Esophagus muscularis mucosa (tissue), 3 donors: ENCODE measurements at regions not wholly inside any gene's neighbourhood (a gene's known extent, or its start where the extent isn't known, plus 50 kb on each side); places are given as distances from the start of the nearest gene placed in this dataset.

Source experiments
- POLR2A ChIP-seq: fragments of 450-650 bp; IDR thresholded peaks from one replicate; pipeline ENCODE4 v1.6.1; 2017; ENCODE audit warnings: antibody characterized with exemption, moderate library complexity, mild to moderate bottlenecking, low read depth
- POLR2AphosphoS5 ChIP-seq, 2 donors: sonication (generic); formaldehyde crosslinking; IDR thresholded peaks; one replicate each; pipeline ENCODE4 v1.6.1; 2017; ENCODE audit warnings: antibody characterized with exemption in 2 of 2
- TF ChIP-seq, protein P1 (sequence below), 3 experiments: fragments of 200-600 bp in 2 of 3; fragments of 450-650 bp in 1 of 3; sonication (generic) in 2 of 3; IDR thresholded peaks; one replicate each; pipeline ENCODE4 v1.5.1; 2017 to 2019; ENCODE audit warnings: antibody characterized with exemption in 3 of 3, mild to moderate bottlenecking in 2 of 3, moderate library complexity in 1 of 3

DNA sequence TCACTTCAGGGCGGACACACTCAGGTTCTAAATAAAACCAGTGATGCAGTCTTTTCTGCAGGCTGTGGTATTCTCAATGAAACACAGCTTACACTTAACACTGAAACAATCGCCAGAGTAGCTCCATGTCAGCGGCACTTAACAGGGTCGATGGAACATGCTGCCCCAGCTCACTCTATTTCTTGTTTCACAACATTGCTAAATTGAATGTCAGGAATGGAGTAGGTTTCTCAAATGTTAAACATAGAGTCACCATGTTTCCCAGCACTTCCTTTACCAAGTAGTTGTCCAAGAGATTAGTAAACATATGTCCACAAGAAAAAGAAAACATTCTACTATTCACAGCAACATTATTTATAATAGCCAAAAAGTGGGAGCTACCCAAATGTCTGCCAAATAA, 306.9 kb downstream of the SLITRK6 start:
- TF ChIP-seq POLR2A (no peak), POLR2AphosphoS5 (IDR thresholded peaks at IDR 0.05) (no peak)
- TF ChIP-seq, protein P1, sequence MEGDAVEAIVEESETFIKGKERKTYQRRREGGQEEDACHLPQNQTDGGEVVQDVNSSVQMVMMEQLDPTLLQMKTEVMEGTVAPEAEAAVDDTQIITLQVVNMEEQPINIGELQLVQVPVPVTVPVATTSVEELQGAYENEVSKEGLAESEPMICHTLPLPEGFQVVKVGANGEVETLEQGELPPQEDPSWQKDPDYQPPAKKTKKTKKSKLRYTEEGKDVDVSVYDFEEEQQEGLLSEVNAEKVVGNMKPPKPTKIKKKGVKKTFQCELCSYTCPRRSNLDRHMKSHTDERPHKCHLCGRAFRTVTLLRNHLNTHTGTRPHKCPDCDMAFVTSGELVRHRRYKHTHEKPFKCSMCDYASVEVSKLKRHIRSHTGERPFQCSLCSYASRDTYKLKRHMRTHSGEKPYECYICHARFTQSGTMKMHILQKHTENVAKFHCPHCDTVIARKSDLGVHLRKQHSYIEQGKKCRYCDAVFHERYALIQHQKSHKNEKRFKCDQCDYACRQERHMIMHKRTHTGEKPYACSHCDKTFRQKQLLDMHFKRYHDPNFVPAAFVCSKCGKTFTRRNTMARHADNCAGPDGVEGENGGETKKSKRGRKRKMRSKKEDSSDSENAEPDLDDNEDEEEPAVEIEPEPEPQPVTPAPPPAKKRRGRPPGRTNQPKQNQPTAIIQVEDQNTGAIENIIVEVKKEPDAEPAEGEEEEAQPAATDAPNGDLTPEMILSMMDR (IDR thresholded peaks at IDR 0.05) = no peak
